ENCODE measurements at regions not wholly inside any gene's neighbourhood (a gene's known extent, or its start where the extent isn't known, plus 50 kb on each side); places are given as distances from the start of the nearest gene placed in this dataset.
A peak's percentile ranks its signal among the peaks of the same experiment; 100 is the strongest.

DNA sequence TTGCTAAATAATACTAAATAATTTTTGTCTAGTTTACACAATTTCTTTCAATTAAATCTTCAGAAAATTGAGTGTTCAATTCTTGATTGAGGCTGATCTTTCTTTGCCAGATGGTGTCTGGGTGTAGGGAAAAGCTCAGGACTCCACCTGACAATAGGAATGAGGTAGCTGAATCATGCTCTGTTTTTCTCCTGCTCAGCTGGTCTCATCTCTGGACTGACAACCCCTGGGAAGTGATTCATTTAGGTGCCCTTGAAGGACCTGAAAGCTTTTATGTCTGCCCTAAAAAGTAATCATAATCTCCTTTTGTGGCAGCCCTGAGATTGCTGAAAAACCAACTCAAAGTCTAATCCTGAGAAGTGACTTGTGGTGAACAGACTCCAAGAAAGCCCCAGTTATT is 255.4 kb downstream of the ETNK1 start:
- DNase-seq: no peak
- in situ Hi-C loops (cut with MboI; ENCODE audit: low pct_unique_long_range_greater_than_20kb, low sequenced_read_pairs): no loop called here

DNA sequence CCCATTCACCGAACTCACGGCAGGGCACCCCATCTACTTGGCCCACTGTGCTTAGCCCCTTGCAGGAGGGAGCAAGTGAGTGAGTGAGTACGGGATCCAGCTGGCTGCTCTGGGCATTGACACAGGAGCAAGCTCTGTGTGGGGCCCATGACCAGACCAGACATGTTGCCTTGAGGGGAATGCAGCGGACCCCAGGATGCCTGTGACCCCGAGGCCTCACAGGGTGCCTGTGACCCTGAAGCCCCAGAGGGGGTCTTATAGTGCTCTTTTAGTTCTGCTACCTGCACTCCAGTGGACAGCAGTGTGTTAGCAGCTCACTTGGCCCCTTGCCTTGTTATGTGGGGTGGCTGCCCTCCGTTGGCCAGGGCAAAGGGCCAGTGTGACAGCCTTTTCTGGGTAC is 255.8 kb downstream of the ETNK1 start:
- DNase-seq: no peak
- in situ Hi-C loops (cut with MboI; ENCODE audit: low pct_unique_long_range_greater_than_20kb, low sequenced_read_pairs): no loop called here

DNA sequence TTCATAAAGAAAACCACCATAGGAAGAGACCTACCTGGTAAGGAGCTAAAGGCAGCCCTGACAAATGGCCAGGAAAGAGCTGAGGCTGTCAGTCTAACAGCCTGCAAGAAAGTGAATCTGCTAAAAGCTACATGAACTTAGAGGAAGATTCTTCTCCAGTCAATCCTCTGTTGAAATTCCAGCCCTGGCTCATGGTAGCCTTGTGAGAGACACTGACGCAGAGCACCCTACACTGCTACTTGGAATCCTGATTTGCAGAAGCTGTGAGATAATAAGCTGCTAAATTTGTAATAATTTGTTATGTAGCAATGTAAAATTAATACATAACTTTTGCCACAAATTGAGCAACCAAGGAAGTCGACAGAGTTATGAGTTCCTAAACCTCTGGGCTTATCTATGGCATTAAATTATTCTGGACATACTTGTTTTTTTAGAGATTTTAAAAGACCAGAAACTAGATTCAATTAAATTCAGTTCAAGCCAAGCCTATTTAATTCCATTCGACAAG is 257.0 kb downstream of the ETNK1 start:
- in situ Hi-C loops (cut with MboI; ENCODE audit: low pct_unique_long_range_greater_than_20kb, low sequenced_read_pairs): no loop called here
- DNase-seq: no peak

DNA sequence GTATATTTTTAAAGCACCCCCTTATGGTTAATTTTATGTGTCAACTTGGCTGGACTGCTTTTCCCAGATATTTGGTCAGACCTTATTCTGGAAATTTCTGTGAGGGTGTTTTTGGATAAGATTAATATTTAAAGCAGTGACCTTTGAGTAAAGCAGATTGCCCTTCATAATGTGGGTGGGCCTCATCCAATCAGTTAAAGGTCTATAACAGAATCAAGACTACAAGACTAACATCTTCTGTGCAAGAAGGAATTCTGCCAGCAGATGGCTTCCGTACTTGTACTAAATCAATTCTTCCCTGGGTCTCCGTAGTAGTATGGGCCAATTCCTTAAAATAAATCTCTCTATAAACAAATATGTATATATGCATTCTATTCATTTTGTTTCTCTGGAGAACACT is 257.6 kb downstream of the ETNK1 start:
- in situ Hi-C loops (cut with MboI; ENCODE audit: low pct_unique_long_range_greater_than_20kb, low sequenced_read_pairs): no loop called here
- no peak for DNase-seq

DNA sequence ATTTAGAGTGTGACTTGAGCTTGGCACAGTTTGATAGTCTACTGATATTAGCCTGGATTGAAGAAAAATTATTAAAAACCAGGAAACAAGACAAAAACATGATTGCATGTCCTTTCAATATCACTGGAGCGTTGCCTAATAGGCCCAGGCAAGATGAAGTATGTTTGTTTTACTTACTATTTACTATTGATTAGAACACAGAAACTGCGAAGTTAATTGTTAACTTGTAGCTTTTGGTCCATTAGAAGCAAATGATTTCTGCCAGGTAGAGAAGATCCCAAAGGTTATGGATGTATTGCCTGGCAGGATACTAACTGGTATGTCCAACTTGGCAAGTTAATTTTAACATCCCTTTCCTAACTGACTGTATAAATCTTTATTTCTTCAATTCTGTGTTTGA is 268.9 kb downstream of the ETNK1 start:
- DNase-seq: no peak
- in situ Hi-C loops (cut with MboI; ENCODE audit: low pct_unique_long_range_greater_than_20kb, low sequenced_read_pairs): no loop called here

DNA sequence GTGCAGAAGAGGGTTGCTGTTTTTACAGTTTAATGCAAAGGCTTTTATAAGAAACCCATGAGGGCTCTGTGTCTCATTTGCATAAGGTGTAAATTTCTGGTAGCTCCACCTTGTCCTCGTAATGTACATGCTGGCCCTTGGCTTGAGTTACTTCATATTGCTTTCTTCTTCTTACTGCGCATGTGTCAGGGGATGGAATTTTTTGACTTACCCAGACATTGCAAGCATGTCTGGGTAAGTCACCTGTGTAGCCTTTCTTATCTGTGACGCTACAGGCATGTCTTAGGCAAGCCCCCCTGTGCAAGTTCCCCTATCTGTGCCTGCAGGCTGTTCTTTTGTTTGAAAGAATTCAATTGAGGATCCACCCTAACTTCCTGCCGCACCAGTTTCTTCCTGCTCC is 274.2 kb downstream of the ETNK1 start:
- DNase-seq: peak; percentile 6
- in situ Hi-C loops (cut with MboI; ENCODE audit: low pct_unique_long_range_greater_than_20kb, low sequenced_read_pairs): no loop called here

DNA sequence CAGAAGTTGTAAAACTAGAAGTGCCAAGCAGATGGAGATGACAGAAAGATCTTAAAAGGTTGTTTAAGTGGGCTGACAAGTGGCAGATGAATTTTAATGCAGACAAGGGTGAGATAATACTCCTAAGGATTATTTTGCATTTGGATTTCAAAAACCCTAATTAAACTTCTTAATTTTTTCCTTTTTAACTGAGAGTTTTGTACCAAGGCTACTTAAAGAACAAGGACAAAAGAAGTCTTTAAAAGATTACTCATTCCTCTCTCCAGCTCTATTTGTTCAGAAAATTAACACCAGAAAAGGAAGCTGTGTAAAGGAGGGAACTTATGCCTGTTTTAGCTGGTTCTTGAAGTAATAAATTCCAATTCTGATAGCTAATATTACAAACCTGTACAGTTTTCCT is 275.4 kb downstream of the ETNK1 start:
- in situ Hi-C loops (cut with MboI; ENCODE audit: low pct_unique_long_range_greater_than_20kb, low sequenced_read_pairs): no loop called here

DNA sequence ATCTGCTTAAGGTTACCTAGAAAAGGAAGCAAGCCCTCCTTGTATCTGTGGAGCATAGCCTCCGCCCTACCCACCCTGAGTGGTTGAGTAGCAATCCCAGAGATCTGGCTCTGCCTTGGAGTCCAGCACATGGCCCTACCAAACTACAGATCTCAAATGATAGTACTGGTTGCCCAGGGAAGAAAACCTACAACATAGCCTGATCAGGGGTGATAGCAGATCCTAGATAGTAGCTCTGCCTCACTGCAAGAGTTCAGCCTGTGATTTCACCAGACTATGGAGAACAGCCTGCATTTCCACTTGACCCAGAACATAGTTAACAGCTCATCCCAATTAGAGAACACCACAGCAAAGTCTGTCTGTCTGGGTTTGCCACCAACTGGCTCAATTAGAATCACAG is 279.5 kb downstream of the ETNK1 start:
- in situ Hi-C loops (cut with MboI; ENCODE audit: low pct_unique_long_range_greater_than_20kb, low sequenced_read_pairs): no loop called here
- no peak for DNase-seq

More for the DNA sequence above, 275.4 kb downstream of the ETNK1 start:
- DNase-seq: no peak

DNA sequence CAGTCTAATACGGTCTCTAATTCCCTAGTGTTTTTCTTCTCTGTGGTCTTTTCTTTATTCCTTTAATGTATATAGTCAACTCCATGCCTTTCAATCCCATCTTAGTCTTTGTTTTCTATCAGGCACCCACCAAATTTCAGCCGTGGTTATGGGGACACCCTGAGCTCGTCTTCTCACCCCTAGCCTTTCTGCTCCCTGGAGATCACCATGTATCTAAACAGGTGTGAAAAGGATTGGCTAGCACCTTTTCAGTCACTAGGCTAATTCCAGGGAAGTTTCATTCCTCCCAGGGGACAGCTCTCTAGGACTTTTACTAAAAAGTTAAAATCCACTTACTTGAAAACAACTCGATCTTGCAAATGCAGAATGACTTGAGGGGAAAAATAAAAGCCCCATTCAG is 291.3 kb downstream of the ETNK1 start:
- DNase-seq: no peak
- in situ Hi-C loops (cut with MboI; ENCODE audit: low pct_unique_long_range_greater_than_20kb, low sequenced_read_pairs): no loop called here

DNA sequence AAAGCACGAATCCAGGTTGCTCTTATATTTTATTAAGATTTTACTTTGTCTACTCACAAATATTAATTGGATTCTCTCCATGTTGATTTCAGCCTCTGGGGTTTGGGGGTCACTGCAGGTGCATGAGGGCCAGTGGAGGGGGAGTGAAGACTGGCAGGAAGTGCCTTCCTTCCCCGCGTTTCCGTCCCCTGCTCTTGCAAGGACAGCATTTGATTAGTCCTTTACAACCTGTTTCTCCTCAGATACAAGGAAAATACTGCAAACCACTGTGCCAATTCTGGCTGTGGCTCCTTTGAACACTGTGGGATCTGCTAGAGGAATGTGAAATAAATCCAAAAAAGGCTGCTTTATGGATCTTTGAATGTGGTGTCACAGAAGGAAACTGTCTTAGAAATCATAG is 291.8 kb downstream of the ETNK1 start:
- no peak for DNase-seq
- in situ Hi-C loops (cut with MboI; ENCODE audit: low pct_unique_long_range_greater_than_20kb, low sequenced_read_pairs): no loop called here

DNA sequence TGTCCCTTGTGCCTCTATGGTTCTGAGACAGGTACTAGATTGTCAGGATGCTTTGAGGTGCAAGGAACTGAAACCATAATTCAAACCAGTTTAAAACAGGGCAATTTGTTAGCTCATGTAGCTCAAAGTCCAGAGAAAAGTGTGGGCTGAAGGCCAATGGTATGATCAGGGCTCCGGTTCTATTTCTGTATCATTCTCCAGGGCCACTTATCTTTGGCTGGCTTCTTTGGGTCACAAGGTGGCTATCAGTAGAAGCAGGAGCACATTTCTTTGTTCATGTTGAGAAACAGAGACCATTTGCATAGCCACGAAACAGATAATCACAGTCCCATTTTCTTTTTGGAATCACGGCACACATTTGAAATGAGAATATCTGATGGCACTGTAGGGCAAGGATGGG is 294.9 kb downstream of the ETNK1 start:
- in situ Hi-C loops (cut with MboI; ENCODE audit: low pct_unique_long_range_greater_than_20kb, low sequenced_read_pairs): no loop called here

DNA sequence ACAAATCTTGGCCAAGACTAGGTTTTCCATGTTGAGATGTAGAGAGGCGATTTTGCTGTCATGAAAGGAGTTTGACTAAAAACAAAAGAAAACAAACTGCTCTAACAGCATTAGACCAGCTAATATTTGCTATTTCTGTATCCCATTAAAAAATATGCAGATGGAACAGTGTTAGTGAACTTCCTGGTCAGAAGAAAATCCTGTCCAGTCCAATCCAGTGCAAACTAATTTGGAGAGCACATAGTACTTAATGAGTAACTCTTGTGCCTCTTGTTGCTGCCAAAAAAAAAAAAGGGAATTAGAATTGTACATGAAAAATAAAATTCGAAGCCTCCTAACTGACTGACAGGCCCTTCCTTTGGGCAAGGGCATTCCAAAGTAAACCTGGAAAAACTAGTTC is 298.8 kb downstream of the ETNK1 start:
- in situ Hi-C loops (cut with MboI; ENCODE audit: low pct_unique_long_range_greater_than_20kb, low sequenced_read_pairs): no loop called here
- no peak for DNase-seq

More for the DNA sequence above, 294.9 kb downstream of the ETNK1 start:
- DNase-seq: no peak

DNA sequence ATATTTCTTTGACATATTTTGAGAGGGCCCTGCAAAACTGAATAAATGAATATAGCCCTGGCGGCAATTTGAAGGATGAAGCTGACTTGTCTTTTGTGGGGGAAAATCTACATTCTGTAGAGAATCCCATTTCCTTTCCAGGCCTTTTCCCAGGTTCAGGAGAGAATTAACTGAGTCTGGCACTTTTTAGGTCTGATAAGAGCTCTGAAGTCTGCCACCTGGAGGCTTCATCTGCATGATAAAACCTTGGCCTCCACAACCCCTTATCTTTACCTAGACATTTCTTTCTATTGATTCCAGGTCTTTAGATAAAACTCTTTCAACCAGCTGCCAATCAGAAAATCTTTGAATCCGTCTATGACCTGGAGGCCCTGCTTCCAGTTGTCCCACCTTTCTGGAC is 299.4 kb downstream of the ETNK1 start:
- no peak for DNase-seq
- in situ Hi-C loops (cut with MboI; ENCODE audit: low pct_unique_long_range_greater_than_20kb, low sequenced_read_pairs): no loop called here

DNA sequence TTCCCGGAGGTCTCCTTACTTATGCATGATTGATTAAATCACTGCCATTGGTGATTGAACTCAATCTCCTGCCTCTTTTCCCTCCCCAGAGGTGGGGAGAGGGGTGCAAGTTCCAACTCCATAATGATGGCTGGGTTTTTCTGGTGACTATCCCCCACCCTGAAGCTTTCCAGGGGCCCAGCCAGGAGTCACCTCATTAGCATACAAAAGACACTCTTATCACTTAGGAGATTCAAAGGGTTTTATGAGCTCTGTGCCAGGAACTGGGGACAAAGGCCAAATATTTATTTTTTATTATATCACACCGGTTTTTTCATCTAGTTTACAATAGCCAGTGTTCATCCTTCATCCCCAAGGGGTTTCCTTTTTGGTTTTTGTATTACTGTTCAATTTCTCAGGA is 300.7 kb downstream of the ETNK1 start:
- in situ Hi-C loops (cut with MboI; ENCODE audit: low pct_unique_long_range_greater_than_20kb, low sequenced_read_pairs): no loop called here
- DNase-seq: no peak

DNA sequence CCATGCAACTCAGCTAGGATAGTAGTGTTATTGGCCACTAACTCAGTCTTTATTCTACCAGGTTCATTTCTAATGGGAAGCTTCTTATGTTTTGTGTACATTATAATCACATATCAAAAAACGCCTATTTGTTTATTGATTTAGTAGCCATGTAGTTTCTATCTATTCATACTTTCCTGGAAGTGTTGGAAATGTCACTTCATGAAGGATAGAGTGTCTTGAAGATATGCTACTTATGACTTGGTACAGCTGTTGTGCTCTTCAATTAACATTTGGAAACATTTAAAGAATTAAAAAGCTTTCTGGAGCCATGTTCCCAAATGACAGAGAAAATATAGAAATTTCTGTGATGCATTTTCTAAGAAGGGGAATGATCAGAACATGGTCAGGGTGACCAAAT is 307.5 kb downstream of the ETNK1 start:
- in situ Hi-C loops (cut with MboI; ENCODE audit: low pct_unique_long_range_greater_than_20kb, low sequenced_read_pairs): no loop called here
- no peak for DNase-seq

DNA sequence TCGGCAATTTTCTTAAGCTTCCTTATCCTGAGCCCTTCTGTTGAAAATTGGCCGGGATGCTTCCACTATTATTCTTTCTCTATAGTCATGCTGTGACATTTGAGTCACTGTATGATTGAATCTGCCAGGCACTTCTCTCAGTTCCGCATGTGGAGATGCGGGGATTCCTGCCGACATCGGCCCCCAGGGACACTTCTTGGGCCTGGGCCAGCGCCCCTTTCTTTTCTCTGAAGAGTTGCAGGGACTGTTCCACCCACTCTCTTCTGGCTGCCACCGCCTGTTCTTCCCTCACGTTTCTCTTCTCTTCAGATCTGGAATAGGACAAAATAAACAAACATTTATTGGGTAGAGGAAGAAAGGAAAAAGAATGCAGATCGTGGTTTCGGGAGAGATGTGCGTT is 310.1 kb downstream of the ETNK1 start:
- in situ Hi-C loops (cut with MboI; ENCODE audit: low pct_unique_long_range_greater_than_20kb, low sequenced_read_pairs): no loop called here
- no peak for DNase-seq

DNA sequence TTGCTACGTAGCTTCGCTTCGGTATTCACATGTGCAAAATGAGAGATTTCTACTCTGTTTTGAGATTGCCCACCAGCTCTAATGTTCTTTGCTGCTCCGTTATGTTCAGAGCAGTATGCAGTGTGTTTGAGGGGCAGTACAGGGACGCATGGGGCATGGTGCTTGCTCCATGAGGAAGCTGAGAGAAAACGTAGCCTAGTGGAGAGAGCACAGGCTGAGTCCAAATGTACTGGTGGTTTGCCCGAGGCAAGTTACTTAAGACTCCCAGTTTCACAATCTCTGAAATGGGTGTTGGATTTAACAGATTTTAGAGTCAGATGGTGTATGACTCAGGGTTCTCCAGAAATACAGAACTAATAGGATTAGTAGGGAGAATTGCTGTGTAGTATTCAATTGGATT is 310.5 kb downstream of the ETNK1 start:
- no peak for DNase-seq
- in situ Hi-C loops (cut with MboI; ENCODE audit: low pct_unique_long_range_greater_than_20kb, low sequenced_read_pairs): no loop called here

DNA sequence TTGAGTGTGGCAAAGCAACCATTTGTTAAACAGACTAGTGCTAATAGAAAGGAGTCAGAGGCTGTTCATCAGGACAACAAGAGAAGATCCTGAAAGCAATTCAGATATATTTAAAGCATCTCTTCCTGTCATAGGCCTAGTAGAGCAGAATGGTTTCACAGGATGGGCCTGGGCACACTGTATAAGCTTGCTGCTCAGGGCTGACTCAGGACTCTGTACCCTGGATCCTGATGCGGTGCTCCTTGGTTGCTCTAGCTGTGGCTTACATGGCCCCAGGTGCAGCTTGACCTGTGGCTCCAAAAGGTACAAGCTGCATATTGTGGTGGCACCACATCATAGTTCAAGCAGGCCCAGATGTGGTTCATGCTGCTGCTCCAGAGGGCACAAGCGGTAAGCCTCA is 313.4 kb downstream of the ETNK1 start:
- no peak for DNase-seq
- in situ Hi-C loops (cut with MboI; ENCODE audit: low pct_unique_long_range_greater_than_20kb, low sequenced_read_pairs): no loop called here

DNA sequence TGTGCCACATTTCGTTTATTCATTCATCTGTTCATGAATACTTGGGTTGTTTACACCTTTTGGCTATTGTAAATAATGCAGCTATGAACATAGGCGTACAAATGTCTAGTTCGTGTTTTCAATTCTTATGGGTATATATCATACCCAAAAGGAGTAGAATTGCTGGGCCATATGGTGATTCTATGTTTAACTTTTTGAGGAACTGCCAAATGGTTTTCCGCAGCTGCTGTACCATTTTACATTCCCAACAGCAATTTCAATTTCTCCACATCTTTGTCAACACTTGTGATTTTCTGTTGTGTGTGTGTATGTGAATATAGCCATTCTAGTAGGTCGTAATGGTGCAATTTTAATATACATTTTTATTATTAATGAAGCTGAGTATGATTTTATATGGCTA is 326.2 kb downstream of the ETNK1 start:
- no peak for DNase-seq
- in situ Hi-C loops (cut with MboI; ENCODE audit: low pct_unique_long_range_greater_than_20kb, low sequenced_read_pairs): no loop called here

DNA sequence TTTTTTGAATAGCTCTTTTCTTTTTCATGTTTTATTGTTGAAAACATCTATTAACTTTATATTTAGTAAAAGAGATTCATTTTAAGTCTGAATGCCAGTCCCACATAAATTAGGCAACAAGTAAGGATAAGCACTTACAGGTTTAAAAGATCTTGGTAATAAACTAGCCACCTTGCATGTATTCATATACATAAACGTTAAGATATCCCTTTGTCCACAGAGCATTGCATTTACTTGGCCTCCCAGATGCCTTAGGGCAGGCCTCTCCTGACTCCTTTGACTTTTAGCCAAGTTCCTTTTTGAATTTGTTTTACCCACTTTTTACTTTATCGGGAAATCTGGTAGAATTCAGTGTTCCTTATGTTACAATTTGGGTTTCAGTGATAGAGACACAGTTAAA is 331.7 kb downstream of the ETNK1 start:
- in situ Hi-C loops (cut with MboI; ENCODE audit: low pct_unique_long_range_greater_than_20kb, low sequenced_read_pairs): no loop called here
- no peak for DNase-seq

DNA sequence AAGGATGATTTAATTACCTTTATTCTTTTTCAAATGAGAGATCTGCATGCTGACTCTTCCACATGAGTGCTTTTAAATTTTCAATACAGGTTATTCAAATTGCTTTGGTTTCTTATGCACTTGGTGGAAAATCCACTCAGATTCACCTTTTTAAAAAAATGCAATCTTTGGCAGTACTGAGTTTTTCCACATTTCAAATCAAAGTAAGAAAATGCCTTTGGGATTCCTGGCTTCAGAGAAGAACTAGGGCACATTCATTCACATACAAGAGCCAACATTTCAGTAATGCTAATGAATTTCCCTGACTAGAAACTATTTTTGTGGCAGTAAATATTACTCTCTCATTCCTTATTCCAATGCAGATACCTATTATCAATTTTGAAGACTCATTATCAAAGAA is 342.2 kb downstream of the ETNK1 start:
- in situ Hi-C loops (cut with MboI; ENCODE audit: low pct_unique_long_range_greater_than_20kb, low sequenced_read_pairs): no loop called here
- no peak for DNase-seq

DNA sequence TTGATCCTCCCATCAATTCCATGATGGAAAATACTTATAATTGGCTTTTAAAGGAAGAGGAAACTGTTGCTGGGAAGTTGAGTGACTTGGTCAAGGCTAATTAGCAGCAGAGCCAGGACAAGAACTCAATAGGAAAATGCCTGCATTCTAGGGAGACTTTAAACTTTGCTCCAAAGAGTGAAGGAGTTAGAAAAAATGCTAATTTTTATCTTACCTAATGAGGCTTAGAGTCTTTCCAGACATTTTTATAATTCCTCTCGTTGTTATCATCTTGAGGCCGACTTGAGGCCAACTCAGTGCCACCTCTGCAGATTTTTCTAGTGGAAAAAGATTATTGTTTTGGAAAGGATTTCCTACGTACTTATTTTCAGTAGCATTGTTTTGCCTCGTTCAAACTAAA is 344.6 kb downstream of the ETNK1 start:
- in situ Hi-C loops (cut with MboI; ENCODE audit: low pct_unique_long_range_greater_than_20kb, low sequenced_read_pairs): no loop called here
- no peak for DNase-seq

All from KBM-7 (cell line).